T47D (cell line): ENCODE measurements at regions not wholly inside any gene's neighbourhood (a gene's known extent, or its start where the extent isn't known, plus 50 kb on each side); places are given as distances from the start of the nearest gene placed in this dataset.
"Not testable (repeated sequence)": the region's sequence is repeated elsewhere in the genome, so short reads cannot be mapped to it uniquely, and the experiment has no call there.

Experiments
- DNase-seq, 2 experiments: peaks; one replicate each; pipeline versions ENCODE4 v3.0.0 to v3.0.0-alpha.2; 2011 to 2012; ENCODE audit warnings: low read depth in 1 of 2, low spot score in 1 of 2
- JUND ChIP-seq: IDR thresholded peaks from 2 replicates; pipeline ENCODE4 v1.6.1; 2012; ENCODE audit warnings: low read depth
- in situ Hi-C: cut with HindIII; loops from 2 replicates; pipeline ENCODE4 v1.10.0; 2016; ENCODE audit warnings: low sequenced_read_pairs, low pct_unique_long_range_greater_than_20kb

GRCh38 chr5:167936944-167937634 is 354.4 kb upstream of the WWC1 start:
- in situ Hi-C loops: no loop called here

GRCh38 chr5:167937635-167937998 is 353.8 kb upstream of the WWC1 start:
- no peak for TF ChIP-seq JUND

More at GRCh38 chr5:167936944-167937634, 354.4 kb upstream of the WWC1 start:
- no peak for TF ChIP-seq JUND
- no peak for DNase-seq

GRCh38 chr5:167939686-167940085 is 351.8 kb upstream of the WWC1 start:
- no peak for TF ChIP-seq JUND
- in situ Hi-C loops: no loop called here
- no peak for DNase-seq

More at GRCh38 chr5:167937635-167937998, 353.8 kb upstream of the WWC1 start:
- no peak for DNase-seq
- in situ Hi-C loops: no loop called here

DNA sequence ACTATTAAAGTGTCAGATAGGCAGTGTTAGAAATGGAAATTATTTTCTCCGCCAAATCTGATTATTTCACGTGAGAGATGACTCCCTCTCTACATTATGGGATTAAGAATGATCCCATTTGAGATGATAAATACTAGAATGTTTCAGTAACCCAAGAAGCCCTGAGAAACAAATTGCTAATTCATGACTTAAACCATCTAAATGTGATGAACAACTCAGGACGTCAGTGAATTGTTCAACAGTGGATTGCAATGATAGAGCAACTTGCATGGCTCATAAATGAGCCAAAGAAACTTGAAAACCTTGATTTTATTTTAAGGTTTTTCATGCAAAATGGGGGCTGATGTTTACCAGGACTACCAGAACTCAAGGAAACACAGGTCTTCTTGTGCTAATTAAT is 350.5 kb upstream of the WWC1 start:
- DNase-seq: no peak
- in situ Hi-C loops: no loop called here
- no peak for TF ChIP-seq JUND

- DNase-seq, in situ Hi-C loops: not testable (repeated sequence)
Measured at GRCh38 chr5:167941556-167941955, 349.9 kb upstream of the WWC1 start.

GRCh38 chr5:167943343-167943742 is 348.1 kb upstream of the WWC1 start:
- in situ Hi-C loops: no loop called here
- DNase-seq: no peak
- TF ChIP-seq JUND: no peak

DNA sequence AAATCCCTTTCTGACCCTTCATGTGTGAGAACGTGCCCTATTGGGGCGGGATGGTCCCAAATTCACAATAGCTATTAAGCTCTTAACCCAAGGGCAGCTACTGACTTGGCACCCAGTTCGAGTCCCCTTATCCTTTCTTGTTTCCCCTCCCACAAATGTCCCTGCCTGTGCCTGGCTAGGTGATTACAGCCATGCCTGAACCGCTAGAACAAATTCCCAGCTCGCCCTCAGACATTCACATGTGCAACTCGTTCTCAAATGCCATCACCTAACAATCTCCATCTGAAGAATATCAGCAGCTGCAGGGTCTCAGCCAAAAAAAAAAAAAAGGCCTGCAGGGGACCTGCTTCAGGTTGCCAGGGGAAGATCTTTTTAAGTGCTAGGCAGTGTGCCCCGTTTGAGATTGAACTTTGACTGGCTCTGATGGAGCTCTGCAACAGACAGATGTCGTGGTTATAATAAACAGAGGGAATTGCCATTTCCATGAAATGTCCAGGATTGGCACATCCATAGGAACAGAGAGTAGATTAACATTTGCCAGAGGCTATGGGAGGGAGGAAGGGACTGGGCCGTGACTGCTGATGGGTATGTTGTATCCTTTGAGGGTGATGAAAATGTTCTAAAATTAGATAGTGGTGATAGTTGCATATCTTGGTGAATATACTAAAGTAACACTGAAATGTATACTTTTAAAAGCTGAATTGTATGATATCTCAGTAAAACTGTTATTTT is 347.2 kb upstream of the WWC1 start:
- TF ChIP-seq JUND: no peak
- in situ Hi-C loops: no loop called here
- no peak for DNase-seq

DNA sequence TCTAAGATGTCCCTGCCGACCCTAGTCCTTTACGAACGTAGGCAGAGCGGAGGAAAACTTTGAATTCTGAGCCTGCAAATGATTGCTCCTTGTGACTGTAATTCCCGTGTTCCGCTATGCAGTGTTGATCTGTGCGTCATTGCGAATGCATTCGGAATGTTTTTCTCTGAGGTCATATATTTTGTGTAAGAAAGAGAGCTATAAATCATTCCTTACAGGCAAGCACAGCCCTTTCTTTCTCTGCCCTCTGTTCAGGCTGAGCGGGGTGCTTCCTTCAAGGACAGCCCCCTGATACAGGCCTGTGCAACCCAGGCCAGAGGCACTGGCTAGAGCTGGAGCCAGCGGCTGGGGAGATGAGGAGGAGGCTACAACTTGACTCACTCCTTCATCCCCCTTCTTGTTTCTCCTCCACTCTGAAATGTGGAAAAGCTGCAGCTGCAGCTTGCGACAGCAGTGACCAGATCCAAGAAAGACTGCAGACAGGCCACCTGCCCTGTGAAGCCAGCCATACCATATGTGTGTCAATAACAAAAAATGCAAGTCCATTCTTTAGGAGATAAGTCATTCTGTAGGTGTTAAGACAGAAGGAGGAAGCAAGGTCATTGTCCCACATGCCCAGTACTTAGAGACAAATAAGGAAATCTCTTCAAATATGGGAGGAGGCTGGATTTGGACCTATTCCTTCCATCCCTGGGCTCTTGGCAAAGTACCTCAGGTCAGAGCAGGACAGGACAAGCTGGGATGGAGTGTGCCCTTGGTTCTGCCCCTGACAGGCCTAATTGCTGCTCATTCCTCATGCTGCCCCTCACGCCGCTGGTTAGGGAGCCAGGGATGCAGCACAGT is 345.7 kb upstream of the WWC1 start:
- in situ Hi-C loops: no loop called here
- TF ChIP-seq JUND: no peak
- no peak for DNase-seq

DNA sequence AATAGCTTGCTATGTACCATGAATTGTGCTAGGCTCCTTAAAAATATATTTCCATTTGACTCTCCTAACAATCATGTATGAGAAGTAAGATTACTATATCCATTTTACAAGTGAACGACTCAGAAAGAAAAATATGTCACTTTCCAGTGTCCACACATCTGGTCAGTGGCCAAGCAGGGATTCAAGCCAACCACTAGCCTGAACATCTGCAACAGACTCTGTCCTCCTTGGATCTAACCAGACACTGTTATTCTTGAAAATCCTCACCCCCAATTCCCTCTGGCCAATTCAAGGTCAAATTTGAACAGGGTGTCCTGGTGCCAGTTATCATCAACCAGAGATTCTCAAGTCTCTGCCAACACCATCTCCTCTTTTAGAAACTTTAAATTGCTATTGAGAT is 344.1 kb upstream of the WWC1 start:
- DNase-seq: no peak
- in situ Hi-C loops: no loop called here
- no peak for TF ChIP-seq JUND

DNA sequence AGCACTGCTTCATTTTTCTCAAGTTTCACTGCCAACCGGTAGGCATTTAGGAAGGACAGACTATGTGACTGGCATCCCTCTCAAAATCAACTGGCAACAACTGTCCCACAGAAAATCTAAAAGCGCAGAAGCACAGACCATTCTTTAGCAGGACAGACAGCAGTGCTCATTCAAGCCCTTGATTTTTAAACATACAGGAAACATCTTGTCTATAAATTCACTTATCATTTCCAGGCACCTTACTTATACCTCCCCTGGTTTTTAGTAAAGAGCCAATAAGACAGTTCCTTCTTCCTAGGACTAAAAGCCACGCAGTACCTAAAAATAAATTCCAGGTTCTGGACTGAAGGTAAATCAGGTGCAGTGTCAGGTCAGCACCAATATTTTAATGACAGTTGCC is 343.2 kb upstream of the WWC1 start:
- TF ChIP-seq JUND: no peak

GRCh38 chr5:167949435-167949834 is 342.0 kb upstream of the WWC1 start:
- DNase-seq: no peak
- in situ Hi-C loops: no loop called here
- no peak for TF ChIP-seq JUND

More for the DNA sequence above, 343.2 kb upstream of the WWC1 start:
- DNase-seq: no peak
- in situ Hi-C loops: no loop called here

GRCh38 chr5:167950126-167950721 is 341.2 kb upstream of the WWC1 start:
- in situ Hi-C loops: no loop called here
- no peak for TF ChIP-seq JUND
- no peak for DNase-seq
